G401.6 (cell line): ENCODE measurements at regions not wholly inside any gene's neighbourhood (a gene's known extent, or its start where the extent isn't known, plus 50 kb on each side); places are given as distances from the start of the nearest gene placed in this dataset.

Experiments used
- FAIRE-seq: peaks from 2 replicates; lab custom pipeline; 2012; peaks lifted over from hg19 to GRCh38; lab: Jason Lieb, UNC

GRCh38 chr13:103731959-103732358 is 665.7 kb upstream of the SLC10A2 start:
- no peak for FAIRE-seq

- no peak for FAIRE-seq
Observed at GRCh38 chr13:103730407-103730806, 664.2 kb upstream of the SLC10A2 start.

GRCh38 chr13:103726808-103727207 is 660.6 kb upstream of the SLC10A2 start:
- FAIRE-seq, result no peak

GRCh38 chr13:103716718-103717117 is 650.5 kb upstream of the SLC10A2 start:
- no peak for FAIRE-seq

GRCh38 chr13:103715335-103715734 is 649.1 kb upstream of the SLC10A2 start:
- FAIRE-seq, result no peak

GRCh38 chr13:103703246-103703645 is 637.0 kb upstream of the SLC10A2 start:
- no peak for FAIRE-seq

- no peak for FAIRE-seq
Observed at GRCh38 chr13:103698000-103698399, 631.8 kb upstream of the SLC10A2 start.

GRCh38 chr13:103695320-103695719 is 629.1 kb upstream of the SLC10A2 start:
- FAIRE-seq, result no peak

GRCh38 chr13:103694471-103694870 is 628.3 kb upstream of the SLC10A2 start:
- no peak for FAIRE-seq

GRCh38 chr13:103694033-103694432 is 627.8 kb upstream of the SLC10A2 start:
- FAIRE-seq, result no peak

GRCh38 chr13:103692442-103692841 is 626.2 kb upstream of the SLC10A2 start:
- no peak for FAIRE-seq

- FAIRE-seq, result no peak
Observed at GRCh38 chr13:103676329-103676728, 610.1 kb upstream of the SLC10A2 start.

GRCh38 chr13:103671547-103671946 is 605.3 kb upstream of the SLC10A2 start:
- FAIRE-seq, result no peak

- no peak for FAIRE-seq
Observed at GRCh38 chr13:103663996-103664395, 597.8 kb upstream of the SLC10A2 start.

- FAIRE-seq, result no peak
Observed at GRCh38 chr13:103656311-103656710, 590.1 kb upstream of the SLC10A2 start.

- no peak for FAIRE-seq
Observed at GRCh38 chr13:103640606-103641005, 574.4 kb upstream of the SLC10A2 start.

GRCh38 chr13:103639326-103639725 is 573.1 kb upstream of the SLC10A2 start:
- FAIRE-seq, result no peak

GRCh38 chr13:103638706-103639105 is 572.5 kb upstream of the SLC10A2 start:
- FAIRE-seq, result no peak

- FAIRE-seq, result no peak
Observed at GRCh38 chr13:103634066-103634465, 567.8 kb upstream of the SLC10A2 start.

GRCh38 chr13:103625194-103625593 is 559.0 kb upstream of the SLC10A2 start:
- no peak for FAIRE-seq

GRCh38 chr13:103618151-103618550 is 551.9 kb upstream of the SLC10A2 start:
- no peak for FAIRE-seq

GRCh38 chr13:103615771-103616170 is 549.6 kb upstream of the SLC10A2 start:
- FAIRE-seq, result no peak

- no peak for FAIRE-seq
Observed at GRCh38 chr13:103614761-103615160, 548.5 kb upstream of the SLC10A2 start.

- no peak for FAIRE-seq
Observed at GRCh38 chr13:103607995-103608394, 541.8 kb upstream of the SLC10A2 start.
